Hematopoietic multipotent progenitor cell (in vitro differentiated cells): ENCODE measurements at regions not wholly inside any gene's neighbourhood (a gene's known extent, or its start where the extent isn't known, plus 50 kb on each side); places are given as distances from the start of the nearest gene placed in this dataset.

Experiments
- DNase-seq, 3 donors: peaks; one replicate each; pipeline ENCODE4 v3.0.0-alpha.2; 2011 to 2015; ENCODE audit warnings: low read depth in 2 of 3, low spot score in 2 of 3

DNA sequence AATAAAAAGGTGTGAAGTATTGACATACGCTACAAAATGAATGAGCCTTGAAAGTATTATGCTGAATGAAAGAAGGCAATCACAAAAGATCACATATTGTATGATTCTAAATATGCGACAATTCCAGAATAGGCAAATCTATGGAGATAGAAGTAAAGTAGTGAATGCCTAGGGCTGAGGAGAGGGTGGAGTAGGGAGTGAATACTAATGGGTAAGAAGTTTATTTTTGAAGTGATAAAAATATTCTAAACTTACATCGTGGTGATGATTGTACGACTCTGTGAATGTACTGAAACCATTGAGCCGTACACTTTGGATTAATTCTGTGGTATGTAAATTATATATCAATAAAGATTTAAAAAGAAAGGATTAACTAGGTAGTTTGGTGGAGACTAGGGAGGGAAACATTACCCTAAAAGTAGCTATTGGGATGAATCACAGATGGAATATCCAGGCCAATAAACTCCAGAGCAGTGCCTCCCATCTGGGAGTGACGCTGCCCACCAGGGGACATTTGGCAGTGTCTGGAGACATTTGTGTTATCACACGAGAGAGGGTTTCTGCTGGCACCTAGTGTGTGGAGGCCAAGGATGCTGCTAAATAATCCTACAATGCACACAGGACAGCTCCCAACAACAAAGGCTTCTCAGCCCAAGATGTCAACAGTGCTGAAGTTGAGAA lies 214.2 kb upstream of the PCSK2 start:
- DNase-seq = no peak

DNA sequence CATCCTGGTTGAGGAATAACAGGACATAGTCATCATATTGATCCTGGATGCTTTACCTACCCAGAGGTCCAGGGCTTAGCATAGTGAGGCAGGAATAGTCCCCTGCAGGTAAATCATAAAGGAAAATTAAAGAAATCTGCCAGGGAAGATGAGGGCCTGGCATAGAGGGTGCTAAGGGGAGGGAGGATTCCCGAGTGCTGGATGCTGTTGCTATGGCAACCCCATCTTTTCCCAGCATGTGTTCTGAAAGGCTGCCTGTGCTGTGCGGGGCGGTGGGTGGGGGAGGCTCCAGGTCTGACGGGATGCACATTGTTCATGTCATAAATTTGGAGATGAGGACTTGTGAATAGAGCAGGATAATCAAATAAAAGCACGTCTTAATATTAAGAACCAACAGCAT lies 212.6 kb upstream of the PCSK2 start:
- no peak for DNase-seq

GRCh38 chr20:17014756-17015366 lies 212.0 kb upstream of the PCSK2 start:
- DNase-seq = no peak

- DNase-seq = no peak
These were observed 209.6 kb upstream of the PCSK2 start for GRCh38 chr20:17017232-17017631.

DNA sequence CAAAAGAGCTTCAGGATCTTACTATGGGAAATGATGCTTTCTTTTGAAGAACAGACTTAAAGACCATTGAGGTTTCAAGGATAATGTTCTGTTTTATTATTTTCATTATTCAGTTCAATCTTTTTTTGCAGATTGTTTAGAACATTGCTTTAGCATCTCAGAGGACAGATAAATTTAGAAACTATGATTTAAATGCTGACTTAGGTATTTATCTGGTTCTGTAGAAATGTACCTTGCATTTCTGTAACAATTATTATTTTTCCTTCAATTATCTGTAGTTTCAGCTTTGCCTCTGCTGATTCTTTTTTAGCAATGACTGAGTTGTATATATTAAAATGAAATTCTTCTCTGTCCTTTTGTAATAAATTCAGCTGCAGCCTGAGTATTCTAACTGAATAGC lies 205.4 kb upstream of the PCSK2 start:
- DNase-seq = no peak

- no peak for DNase-seq
These were observed 203.8 kb upstream of the PCSK2 start for GRCh38 chr20:17023036-17023435.

DNA sequence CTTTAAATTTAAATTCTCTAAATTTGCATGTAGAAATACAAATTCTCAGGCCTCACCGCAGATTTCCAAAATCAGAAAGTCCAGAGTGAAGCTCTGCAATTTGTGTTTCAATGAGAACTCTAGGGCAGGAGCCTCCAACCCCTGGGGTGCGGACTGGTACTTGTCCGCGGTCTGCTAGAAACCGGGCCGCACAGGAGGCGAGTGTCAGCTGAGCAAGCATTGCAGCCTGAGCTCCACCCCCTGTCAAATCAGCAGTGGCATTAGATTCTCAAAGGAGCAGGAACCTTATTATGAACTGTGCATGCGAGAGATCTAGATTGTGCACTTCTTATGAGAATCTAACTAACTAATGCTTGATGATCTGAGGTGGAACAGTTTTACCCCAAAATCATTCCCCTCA lies 203.0 kb upstream of the PCSK2 start:
- DNase-seq = no peak

GRCh38 chr20:17024513-17025119 lies 202.2 kb upstream of the PCSK2 start:
- no peak for DNase-seq

GRCh38 chr20:17026346-17026745 lies 200.5 kb upstream of the PCSK2 start:
- DNase-seq = no peak

DNA sequence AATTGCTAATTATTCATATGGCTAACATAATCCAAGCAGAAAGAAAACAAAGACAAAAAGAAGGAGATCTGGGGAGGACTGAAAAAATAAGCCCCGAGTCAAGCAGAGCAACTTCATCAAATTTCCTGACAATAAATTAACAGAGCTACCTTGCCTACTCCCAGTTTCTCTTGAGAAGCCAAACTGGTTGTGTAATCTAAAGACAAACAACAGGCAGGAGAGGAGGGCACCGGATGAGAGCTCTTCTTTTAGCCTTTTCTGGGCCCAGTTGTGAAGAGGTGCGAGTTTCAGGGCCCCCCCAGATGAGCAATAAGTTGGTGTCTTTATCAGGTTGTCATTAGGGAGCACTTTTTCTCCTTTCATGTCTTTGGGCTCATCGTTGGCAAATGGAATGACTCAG lies 197.1 kb upstream of the PCSK2 start:
- DNase-seq = no peak

DNA sequence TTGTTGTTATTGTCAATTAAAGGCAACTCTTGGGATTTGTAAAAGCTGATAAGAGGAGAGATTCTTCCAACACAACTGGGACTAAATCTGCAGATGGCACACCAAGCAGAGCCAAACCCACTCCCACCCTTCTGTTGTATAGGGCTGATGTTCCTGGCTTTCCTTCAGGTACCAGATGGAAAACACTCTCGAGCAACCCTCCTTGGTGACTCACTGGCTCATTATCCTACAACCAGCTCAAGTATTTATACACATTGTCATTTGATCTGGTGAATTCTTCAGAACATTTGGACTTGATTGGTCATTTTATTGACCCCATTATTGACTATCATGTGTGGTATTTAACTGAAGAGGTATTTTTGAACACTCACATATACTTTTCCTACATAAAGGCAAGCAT lies 190.3 kb upstream of the PCSK2 start:
- DNase-seq = no peak

DNA sequence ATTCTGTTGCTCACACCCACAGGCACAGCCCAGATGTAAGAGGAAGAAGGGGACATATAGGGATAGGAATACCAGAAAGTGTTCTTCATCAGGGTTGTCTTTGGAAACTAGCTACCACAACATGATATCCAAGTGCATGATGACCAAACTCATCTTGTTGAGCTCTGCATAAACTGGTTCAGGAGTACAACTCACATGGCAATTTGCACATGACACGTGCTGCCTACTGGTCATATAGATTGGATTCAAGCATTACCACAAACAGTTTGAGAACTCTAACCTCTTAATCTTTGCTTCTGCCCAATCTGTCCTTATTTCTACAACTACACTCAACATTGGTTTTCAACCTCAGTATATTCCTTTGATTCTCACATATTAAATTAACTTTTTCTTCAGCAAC lies 184.7 kb upstream of the PCSK2 start:
- DNase-seq = no peak

DNA sequence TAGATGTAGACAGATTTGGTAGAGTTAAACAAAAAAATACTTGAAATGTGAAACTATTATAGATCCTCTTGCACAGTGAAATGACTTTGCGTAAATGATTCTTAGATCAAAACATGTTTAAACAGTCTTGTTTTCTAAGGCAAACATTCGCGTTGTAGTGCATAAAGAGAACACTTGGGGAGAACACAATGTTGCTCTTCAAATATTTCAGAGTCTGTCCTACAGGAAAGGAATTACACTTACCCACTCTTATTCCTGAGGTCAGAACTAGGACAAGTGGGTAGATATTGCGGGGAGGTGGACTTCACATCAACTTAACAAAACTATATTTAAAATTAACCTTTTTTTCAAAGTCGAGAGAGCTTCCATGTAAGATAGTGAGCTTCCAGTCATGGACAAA lies 183.5 kb upstream of the PCSK2 start:
- no peak for DNase-seq

- no peak for DNase-seq
These were observed 181.9 kb upstream of the PCSK2 start for GRCh38 chr20:17044891-17045290.

DNA sequence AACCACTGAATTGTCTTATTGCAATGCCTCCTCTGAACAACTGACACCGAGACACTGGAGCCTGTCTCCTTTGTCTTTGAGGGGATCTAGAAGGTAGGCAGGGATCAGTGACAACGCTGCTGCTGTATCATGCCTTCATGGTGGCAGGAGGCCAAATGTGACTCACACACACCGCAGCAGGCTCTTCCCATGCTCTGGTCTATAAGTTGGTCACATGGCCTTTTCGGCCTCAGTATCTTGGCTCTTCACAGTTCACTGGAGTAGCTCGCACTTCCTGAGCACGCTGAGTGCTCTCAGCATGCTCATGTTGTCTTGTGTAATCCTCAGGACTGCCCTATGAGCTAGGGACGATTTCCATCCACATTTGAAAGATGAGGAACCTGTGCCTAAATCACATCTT lies 167.4 kb upstream of the PCSK2 start:
- DNase-seq = no peak

DNA sequence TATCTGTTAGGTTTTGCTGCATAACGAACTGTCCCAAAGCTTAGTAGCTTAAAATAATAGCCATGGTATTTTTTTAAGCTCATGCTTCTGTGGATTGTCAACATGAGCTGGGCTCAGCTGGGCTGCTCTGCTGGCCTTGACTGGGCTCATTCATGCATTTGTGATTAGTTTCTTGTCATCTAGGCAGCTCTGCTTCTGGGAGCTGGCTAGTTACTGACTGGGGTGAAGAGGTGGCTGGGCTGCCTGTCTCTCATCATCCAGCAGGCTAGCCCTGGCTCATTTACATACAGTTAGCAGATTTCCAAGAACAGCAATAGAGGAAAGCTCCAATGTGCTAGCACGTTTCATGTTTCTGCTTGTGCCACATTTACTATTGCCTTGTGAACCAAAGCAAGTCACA lies 165.1 kb upstream of the PCSK2 start:
- DNase-seq = no peak

DNA sequence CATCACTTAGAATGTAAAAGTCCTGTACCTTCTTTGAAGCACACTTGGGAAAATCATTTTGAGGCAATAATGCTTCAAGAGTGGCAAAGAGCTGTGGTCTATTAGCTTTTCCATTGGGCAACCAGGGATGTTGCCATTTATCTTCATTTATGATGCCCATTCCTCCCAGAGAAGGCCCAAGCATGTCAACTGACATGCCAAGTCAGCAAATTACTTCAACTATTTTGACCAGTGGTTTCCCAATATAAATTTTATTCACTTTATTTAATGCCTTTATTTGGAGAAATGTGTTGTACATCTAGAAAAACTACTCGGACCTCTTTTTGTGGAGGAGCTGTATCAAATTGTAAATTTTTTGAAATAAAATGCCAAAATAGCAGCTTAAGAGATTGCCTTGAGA lies 164.1 kb upstream of the PCSK2 start:
- no peak for DNase-seq

- DNase-seq = no peak
These were observed 159.9 kb upstream of the PCSK2 start for GRCh38 chr20:17066902-17067301.

DNA sequence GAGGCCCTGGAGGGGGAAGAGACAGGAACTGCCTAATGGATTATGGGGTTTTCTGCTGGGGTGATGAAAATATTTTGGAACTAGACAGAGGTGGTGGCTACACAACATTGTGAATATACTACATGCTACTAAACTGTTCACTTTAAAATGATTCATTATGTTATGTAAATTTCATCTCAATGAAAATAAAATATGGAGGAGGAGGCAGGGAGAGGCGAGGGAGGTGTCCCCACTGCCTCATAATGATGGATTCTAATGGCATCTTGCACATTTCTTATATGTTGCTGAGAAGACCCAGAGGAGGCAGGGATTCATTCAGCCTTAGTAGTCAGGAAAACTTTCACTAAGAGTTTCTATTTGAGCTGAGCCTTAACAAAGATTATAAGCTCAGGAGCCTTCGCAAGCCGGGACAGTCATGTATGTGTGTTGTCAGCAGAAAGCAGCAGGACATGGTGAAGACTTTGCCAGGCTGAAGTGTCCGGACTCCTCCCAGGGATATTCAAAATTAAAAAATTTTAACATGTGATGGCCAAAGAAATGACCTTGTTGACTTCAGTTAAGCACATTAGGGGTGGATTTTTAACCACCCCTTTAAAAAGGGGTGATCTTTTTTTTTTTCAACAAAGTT lies 158.6 kb upstream of the PCSK2 start:
- no peak for DNase-seq

GRCh38 chr20:17077030-17077429 lies 149.8 kb upstream of the PCSK2 start:
- no peak for DNase-seq

DNA sequence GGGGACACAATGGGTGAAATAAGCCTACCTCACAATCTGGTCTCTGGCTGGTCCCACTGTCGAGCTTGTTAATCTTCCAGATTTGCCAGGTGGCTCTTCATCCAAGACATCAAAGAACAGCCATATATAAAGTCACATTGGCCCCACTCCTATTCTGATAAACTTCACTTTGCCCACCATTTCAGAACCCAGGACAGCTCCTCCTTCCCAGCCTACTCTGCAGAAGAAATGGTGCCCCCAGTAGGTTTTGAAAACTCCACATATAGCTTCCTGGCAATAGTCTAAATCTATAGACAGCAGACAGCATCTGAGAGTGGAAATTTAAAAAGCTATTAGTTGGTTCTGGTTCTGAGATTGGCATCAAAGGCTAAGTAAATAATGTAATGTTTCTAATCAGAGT lies 143.1 kb upstream of the PCSK2 start:
- no peak for DNase-seq

- DNase-seq = no peak
These were observed 141.9 kb upstream of the PCSK2 start for GRCh38 chr20:17084909-17085308.
